NOMO-1 treated with dmso at 0.1 percent for 144 hours (cell line): ENCODE measurements at regions not wholly inside any gene's neighbourhood (a gene's known extent, or its start where the extent isn't known, plus 50 kb on each side); places are given as distances from the start of the nearest gene placed in this dataset.
A peak's percentile ranks its signal among the peaks of the same experiment; 100 is the strongest.
"Not testable (repeated sequence)": the region's sequence is repeated elsewhere in the genome, so short reads cannot be mapped to it uniquely, and the experiment has no call there.

Source experiments
- DNase-seq: peaks from one replicate; lab custom pipeline; 2025; ENCODE audit not compliant: unreplicated experiment; lab: John Stamatoyannopoulos, UW

GRCh38 chr4:37771771-37772170, 54.7 kb upstream of the PGM2 start:
- no peak for DNase-seq

DNA sequence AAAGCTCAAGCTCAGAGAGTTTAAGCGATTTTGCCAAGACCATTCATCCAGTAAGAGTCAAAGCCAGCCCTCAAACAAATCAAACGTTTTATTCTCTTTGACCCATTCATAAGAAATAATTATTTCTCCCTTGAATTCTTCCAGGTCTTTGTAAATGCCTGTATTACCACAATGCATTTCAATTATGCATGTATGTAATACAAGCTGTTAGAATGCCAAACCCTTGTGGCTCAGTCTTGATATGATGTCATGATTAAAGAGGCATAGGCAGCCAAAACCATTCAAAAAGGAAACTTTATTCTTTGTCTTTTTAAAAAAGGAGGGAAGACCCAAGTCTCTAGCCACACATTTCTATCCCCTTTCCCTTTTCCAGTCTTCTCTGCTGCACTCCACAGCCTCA, 56.5 kb upstream of the PGM2 start:
- DNase-seq = no peak

DNA sequence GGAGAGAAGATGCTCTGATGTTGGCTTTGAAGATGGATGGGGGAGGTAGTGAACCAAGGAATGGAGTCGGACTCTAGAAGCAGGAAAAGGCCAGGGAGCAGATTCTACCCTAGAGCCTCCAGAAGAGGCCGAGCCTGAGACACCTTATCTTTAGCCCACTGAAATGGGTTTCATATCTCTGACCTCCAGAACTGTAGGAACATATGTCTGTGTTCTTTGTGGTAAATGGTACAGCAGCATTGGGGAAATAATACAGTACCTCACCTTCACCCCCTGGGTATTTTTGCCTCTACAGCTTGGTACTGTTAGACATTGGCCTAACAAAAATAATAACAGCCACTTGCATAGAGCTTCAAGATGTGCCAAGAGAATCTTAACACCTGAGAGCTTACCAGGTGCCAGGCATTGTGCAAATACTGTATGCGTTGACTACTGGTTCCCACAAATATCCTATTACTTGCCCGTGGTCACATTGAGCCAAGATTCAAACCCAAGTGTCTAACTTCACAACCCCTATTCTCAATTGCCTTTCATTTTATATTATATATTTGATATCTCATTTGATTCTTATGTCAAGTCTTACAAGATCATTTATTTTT, 57.0 kb upstream of the PGM2 start:
- no peak for DNase-seq

DNA sequence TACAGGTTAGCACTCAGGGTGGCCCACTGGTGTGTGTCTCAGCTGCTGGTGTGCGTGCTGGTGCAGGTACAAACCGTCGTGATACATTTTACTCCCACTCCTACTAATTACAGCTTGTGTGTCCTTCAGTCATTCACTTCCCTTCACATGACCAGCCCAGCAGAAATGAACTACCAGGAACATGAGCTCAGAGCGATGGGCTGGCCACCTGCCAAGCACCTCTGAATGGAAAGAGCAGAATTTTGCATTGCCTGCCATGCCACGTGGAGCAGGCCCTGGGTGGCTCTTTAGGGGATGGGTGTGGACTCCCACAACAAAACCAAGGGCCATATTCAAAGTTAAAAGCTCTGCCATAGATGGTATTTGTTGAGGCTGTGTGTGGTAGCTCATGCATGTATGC, 58.9 kb upstream of the PGM2 start:
- no peak for DNase-seq

GRCh38 chr4:37767019-37767418, 59.5 kb upstream of the PGM2 start:
- DNase-seq = no peak

GRCh38 chr4:37765741-37766140, 60.7 kb upstream of the PGM2 start:
- no peak for DNase-seq

GRCh38 chr4:37763831-37764230, 62.7 kb upstream of the PGM2 start:
- no peak for DNase-seq

- DNase-seq = no peak
Measured at GRCh38 chr4:37762991-37763368, 63.5 kb upstream of the PGM2 start.

DNA sequence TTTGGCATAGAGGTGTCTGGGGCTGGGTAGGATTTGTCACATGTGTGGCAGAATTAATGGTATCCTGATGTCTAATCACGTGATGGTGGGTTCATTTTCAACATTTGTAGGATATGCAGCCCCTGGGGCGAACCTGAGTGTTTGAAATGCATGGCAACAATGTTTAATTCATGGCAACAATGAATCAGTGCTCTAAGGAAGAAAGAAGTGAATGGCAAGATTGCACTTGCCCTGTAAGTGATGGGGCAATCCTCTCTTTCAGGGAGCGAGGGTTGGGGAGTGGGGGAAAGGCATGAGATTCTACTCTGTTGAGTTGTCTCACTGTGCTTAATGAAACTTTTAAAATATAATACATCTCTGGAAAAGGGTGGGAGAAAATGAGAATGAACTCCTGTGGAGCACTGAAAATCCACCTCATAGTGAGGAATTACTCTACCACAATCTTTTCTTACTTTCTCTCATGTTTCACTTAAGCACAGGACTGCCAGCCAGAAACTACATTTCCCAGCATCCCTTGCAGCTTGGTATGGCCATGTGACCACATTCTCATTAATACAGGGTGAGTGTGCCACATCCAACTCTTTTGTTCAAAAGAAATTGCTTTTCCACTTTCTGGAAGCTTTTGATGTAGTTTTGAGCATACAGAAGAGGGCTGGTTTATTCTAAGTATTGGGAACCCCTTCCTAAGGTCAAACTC, 64.0 kb upstream of the PGM2 start:
- DNase-seq = no peak

DNA sequence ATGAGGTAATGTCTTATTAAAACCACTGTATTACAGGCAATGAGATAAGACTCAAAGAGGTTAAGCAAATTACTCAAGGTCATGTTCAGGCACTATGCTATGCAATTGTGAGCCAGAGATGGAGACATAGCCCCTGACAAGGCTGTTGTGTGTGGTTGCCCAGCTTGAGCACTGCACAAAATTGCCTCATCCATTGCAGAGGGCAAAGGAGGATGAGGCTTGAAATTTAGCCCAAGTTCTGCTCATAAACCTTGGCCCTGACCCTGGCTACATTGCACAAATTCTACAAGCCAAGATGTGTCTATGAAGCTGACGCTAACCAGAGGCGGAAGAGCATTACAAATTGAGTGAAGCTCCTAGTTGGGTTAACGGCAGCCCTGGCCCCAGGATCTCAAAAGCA, 65.6 kb upstream of the PGM2 start:
- DNase-seq = no peak

GRCh38 chr4:37759833-37760232, 66.7 kb upstream of the PGM2 start:
- no peak for DNase-seq

DNA sequence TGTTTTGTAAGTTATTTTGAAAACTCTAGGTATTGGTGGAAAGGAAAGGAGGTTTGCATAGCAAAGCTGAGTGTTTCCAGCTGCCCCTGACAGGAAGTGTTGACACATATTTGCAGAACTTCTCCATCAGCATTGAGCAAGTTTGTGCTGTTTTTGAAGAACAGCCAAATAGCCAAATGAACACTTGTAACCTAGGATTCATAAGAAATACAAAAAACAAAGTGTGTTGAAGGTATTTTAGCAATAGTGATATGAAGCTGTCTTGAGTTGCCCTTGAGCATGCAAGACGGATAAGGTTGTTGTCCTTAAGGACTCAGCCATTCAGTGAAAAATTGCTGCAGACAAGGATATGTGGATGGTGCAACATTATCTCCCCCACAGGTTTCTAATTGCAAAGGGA, 68.3 kb upstream of the PGM2 start:
- peak; percentile 70 for DNase-seq

DNA sequence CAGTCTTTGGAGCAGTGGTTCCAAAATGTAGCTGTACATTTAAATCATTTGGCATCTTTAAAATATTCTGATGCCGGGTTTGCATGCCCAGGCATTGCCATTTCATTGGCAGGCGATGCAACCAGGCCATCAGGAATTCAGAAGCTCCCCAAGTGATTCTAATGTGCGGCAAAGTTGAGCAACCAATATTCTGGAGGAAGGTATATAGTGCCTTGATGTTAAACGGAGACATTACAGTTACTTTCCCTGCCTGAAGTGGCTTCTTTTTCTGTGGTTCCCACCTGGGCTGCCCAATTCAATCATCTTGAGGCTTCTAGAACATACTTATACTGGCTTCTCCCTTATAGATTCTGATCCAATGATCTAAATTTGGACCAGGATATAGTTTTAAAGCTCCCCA, 68.7 kb upstream of the PGM2 start:
- no peak for DNase-seq

GRCh38 chr4:37757121-37757520, 69.4 kb upstream of the PGM2 start:
- DNase-seq = no peak

DNA sequence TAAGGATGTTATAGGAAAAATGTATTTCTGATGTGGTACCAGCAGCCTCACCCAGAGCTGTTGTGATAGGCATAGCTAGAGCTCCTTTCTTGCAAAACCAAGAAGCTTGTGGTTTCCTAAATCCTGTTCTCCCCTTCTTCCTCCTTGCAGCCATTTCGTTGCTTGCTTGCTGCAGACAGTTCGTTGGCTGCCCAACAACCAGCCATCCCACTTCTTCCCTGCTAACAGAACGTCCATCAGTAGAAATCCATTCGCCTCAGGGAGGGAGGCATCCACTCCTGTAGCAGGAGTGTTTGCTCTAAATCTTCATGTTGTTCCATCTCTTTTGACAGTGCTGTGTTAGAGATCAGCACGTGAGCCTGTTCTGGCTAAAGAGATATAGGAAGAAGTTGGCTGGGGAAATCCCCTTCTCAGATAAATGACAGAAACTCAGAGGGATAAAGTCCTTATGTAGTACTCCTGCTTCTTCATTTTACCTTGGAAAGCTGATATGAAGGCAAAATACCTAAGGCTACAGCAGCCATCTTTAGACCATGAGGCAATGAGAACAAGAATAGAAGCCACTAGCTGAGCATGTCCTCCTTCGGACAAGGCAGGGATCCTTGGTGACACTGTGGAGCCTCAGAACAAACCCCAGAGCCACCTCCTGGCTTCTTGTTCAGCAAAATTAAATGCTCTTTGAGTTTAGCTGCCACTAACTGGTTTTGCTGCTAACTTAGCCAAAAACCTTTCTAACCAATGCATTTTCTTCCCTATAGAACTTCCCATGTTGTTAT, 68.4 kb upstream of the RELL1 start:
- peak; percentile 42 for DNase-seq

- peak; percentile 52 for DNase-seq
Measured at GRCh38 chr4:37749398-37749988, 63.3 kb upstream of the RELL1 start.

DNA sequence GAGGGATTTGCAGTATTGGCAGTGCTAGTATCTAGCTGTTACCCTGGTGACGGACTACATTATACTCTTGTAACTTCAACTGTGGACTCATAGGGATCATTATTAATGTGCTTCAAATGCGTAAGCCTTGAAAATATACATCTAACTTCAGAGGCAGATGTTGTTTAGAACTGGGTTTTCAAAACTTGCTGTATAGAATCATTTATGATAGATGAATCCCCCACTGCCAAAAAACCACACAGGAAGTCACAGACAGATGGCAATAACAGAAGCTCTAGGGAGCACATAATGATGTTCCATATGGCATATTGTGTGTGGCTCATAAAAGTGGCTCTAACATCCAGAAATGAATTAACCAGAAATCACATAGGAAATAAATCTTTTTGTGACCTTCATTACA, 62.3 kb upstream of the RELL1 start:
- peak; percentile 60 for DNase-seq

- no peak for DNase-seq
Measured at GRCh38 chr4:37747772-37748330, 61.7 kb upstream of the RELL1 start.

DNA sequence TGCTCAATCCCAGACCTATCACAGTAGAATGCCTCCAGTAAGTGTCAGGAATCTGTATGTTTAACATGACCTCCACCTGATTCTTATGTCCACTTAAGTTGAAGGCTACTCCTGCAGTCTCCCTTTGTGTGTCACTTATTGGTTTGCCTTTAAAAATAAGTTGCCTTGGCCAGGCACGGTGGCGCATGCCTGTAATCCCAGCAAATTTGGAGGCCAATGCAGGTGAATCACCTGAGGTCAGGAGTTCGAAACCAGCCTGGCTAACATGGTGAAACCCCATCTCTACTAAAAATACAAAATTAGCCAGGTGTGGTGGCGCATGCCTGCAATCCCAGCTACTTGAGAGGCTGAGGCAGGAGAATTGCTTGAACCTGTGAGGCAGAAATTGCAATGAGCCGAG, 60.7 kb upstream of the RELL1 start:
- DNase-seq = not testable (repeated sequence)

DNA sequence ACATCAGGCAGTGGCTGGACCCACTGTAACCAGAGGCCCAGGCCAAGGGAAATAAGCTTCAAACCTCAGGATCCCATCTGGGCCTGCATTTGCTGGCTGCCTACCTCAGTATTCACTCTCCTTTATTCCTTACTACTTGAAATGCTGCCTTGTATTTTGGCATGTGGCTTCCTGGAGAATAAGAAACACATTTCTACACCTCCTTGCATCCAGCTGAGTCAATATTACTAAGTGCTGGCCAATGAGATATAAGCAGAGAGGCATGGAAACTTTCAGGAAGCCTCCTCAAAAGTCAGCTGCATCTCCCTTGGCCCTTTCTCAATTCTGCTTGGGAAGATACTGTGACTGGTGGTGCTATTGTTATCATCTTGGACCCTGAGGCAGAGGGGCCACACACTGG, 59.8 kb upstream of the RELL1 start:
- DNase-seq = no peak

GRCh38 chr4:37742149-37742548, 56.0 kb upstream of the RELL1 start:
- no peak for DNase-seq

GRCh38 chr4:37741564-37741963, 55.4 kb upstream of the RELL1 start:
- DNase-seq = no peak
